Neural cell (in vitro differentiated cells): ENCODE measurements at regions not wholly inside any gene's neighbourhood (a gene's known extent, or its start where the extent isn't known, plus 50 kb on each side); places are given as distances from the start of the nearest gene placed in this dataset.

Source experiments
- H2AFZ ChIP-seq: fragments of 200-600, 300-800 bp; sonication (generic), shearing (Covaris generic); 2 replicates; pipeline ENCODE4 v1.6.0; 2014; ENCODE audit warnings: low read depth, mild to moderate bottlenecking, antibody characterized with exemption, low read length, moderate library complexity
- H3F3A ChIP-seq: fragments of 200-600 bp; shearing (Covaris generic); 2 replicates; pipeline ENCODE4 v1.6.1; 2016; ENCODE audit warnings: mild to moderate bottlenecking, moderate library complexity, mixed read lengths, antibody characterized with exemption, low read length; ENCODE audit not compliant: insufficient read depth, poor library complexity, severe bottlenecking
- H3K27ac ChIP-seq: fragments of 200-600, 300-800 bp; sonication (generic), shearing (Covaris generic); 2 replicates; pipeline ENCODE4 v1.5.1; 2014; ENCODE audit warnings: mild to moderate bottlenecking, low read length, moderate library complexity
- H3K27me3 ChIP-seq: fragments of 300-800, 200-600 bp; sonication (generic), shearing (Covaris generic); 2 replicates; pipeline ENCODE4 v1.6.0; 2014; ENCODE audit warnings: mild to moderate bottlenecking, low read depth, low read length, moderate library complexity; ENCODE audit not compliant: insufficient read depth
- H3K36me3 ChIP-seq: fragments of 300-800, 200-600 bp; sonication (generic), shearing (Covaris generic); 2 replicates; pipeline ENCODE4 v1.5.1; 2014; ENCODE audit warnings: mild to moderate bottlenecking, antibody characterized with exemption, low read length, moderate library complexity; ENCODE audit not compliant: insufficient read depth
- H3K4me2 ChIP-seq: fragments of 300-800, 200-600 bp; sonication (generic), shearing (Covaris generic); 2 replicates; pipeline ENCODE4 v1.6.0; 2014; ENCODE audit warnings: mild to moderate bottlenecking, low read length
- H3K4me3 ChIP-seq: fragments of 300-800, 200-600 bp; sonication (generic), shearing (Covaris generic); 2 replicates; pipeline ENCODE4 v1.5.1; 2014; ENCODE audit warnings: mild to moderate bottlenecking, low read length, moderate library complexity
- H3K79me2 ChIP-seq: fragments of 200-600 bp; shearing (Covaris generic); replicated peaks from 2 replicates; pipeline ENCODE4 v1.6.0; 2014; ENCODE audit warnings: mild to moderate bottlenecking, low read length, moderate library complexity; ENCODE audit not compliant: insufficient read depth
- H3K9ac ChIP-seq: fragments of 300-800, 200-600 bp; sonication (generic), shearing (Covaris generic); 2 replicates; pipeline ENCODE4 v1.6.1; 2016; ENCODE audit warnings: mild to moderate bottlenecking, low read length, mixed read lengths
- H3K9me2 ChIP-seq: fragments of 200-600 bp; shearing (Covaris generic); 2 replicates; pipeline ENCODE4 v1.6.1; 2016; ENCODE audit warnings: mild to moderate bottlenecking, low read length, mixed read lengths; ENCODE audit not compliant: insufficient read depth
- H3K9me3 ChIP-seq: fragments of 200-600, 300-800 bp; sonication (generic), shearing (Covaris generic); 2 replicates; pipeline ENCODE4 v1.6.1; 2016; ENCODE audit warnings: mild to moderate bottlenecking, mixed run types, low read length, moderate library complexity, mixed read lengths
- H4K20me1 ChIP-seq: fragments of 200-600 bp; shearing (Covaris generic); 2 replicates; pipeline ENCODE4 v1.6.1; 2016; ENCODE audit warnings: mild to moderate bottlenecking, mixed run types; ENCODE audit not compliant: insufficient read depth
- CTCF ChIP-seq: fragments of 450-650 bp; IDR thresholded peaks from 2 replicates; pipeline ENCODE4 v1.5.1; 2014; ENCODE audit warnings: antibody characterized with exemption, mild to moderate bottlenecking, moderate library complexity; ENCODE audit not compliant: poor library complexity, severe bottlenecking
- EP300 ChIP-seq: fragments of 450-650 bp; conservative IDR thresholded peaks from 2 replicates; pipeline ENCODE4 v1.6.1; 2014; ENCODE audit warnings: antibody characterized with exemption, mild to moderate bottlenecking, moderate library complexity; ENCODE audit not compliant: poor library complexity, severe bottlenecking
- EZH2 ChIP-seq: fragments of 200-600, 300-800 bp; shearing (Covaris generic), sonication (generic); IDR thresholded peaks from 2 replicates; pipeline ENCODE4 v1.6.1; 2014; ENCODE audit warnings: antibody characterized with exemption, low read length, borderline replicate concordance, mild to moderate bottlenecking; ENCODE audit not compliant: insufficient read depth, poor library complexity, severe bottlenecking
- MXI1 ChIP-seq: fragments of 450-650 bp; conservative IDR thresholded peaks from 2 replicates; pipeline ENCODE4 v1.6.1; 2014; ENCODE audit warnings: antibody characterized with exemption, mild to moderate bottlenecking; ENCODE audit not compliant: poor library complexity, severe bottlenecking
- POLR2AphosphoS5 ChIP-seq: IDR thresholded peaks from 2 replicates; pipeline ENCODE4 v1.6.1; 2012
- RAD21 ChIP-seq: fragments of 450-650 bp; conservative IDR thresholded peaks from 2 replicates; pipeline ENCODE4 v1.6.1; 2014; ENCODE audit warnings: antibody characterized with exemption, mild to moderate bottlenecking, moderate library complexity
- REST ChIP-seq: IDR thresholded peaks from 2 replicates; pipeline ENCODE4 v1.6.1; 2012; ENCODE audit warnings: borderline replicate concordance
- SMC3 ChIP-seq: fragments of 450-650 bp; conservative IDR thresholded peaks from 2 replicates; pipeline ENCODE4 v1.6.1; 2014; ENCODE audit warnings: antibody characterized with exemption, mild to moderate bottlenecking, moderate library complexity; ENCODE audit not compliant: poor library complexity
- TAF1 ChIP-seq: IDR thresholded peaks from 2 replicates; pipeline ENCODE4 v1.6.1; 2012; ENCODE audit warnings: low read depth

GRCh38 chr16:65525707-65526106 lies 403.8 kb upstream of the CDH11 start:
- Histone ChIP-seq H3K9me3 (no peaks in the 10 kb centered on the region), H3F3A (no peaks in the 10 kb centered on the region), H4K20me1 (no peaks in the 10 kb centered on the region), H3K9ac (no peak overlapping the region), H3K9me2 (no peaks in the 10 kb centered on the region), H3K36me3 (no peaks in the 10 kb centered on the region), H3K27me3 (no peaks in the 10 kb centered on the region), H3K4me3 (no peak overlapping the region), H2AFZ (no peak overlapping the region), H3K27ac (no peak overlapping the region), H3K79me2 (no peaks in the 10 kb centered on the region), H3K4me2 (no peak overlapping the region)
- no peak for TF ChIP-seq CTCF
- no peak for TF ChIP-seq REST
- TF ChIP-seq MXI1 = no peak
- TF ChIP-seq EP300 = no peak
- no peak for TF ChIP-seq SMC3
- no peak for TF ChIP-seq POLR2AphosphoS5
- no peak for TF ChIP-seq TAF1
- TF ChIP-seq EZH2 = no peak
- no peak for TF ChIP-seq RAD21

GRCh38 chr16:65524997-65525396 lies 403.1 kb upstream of the CDH11 start:
- Histone ChIP-seq H3K4me2 (no peak overlapping the region), H3K27ac (no peak overlapping the region), H3K27me3 (no peaks in the 10 kb centered on the region), H3K4me3 (no peak overlapping the region), H3F3A (no peaks in the 10 kb centered on the region), H3K79me2 (no peaks in the 10 kb centered on the region), H3K9ac (no peak overlapping the region), H3K9me2 (no peaks in the 10 kb centered on the region), H4K20me1 (no peaks in the 10 kb centered on the region), H3K36me3 (no peaks in the 10 kb centered on the region), H2AFZ (no peak overlapping the region), H3K9me3 (no peaks in the 10 kb centered on the region)
- TF ChIP-seq SMC3 = no peak
- no peak for TF ChIP-seq REST
- TF ChIP-seq RAD21 = no peak
- TF ChIP-seq TAF1 = no peak
- no peak for TF ChIP-seq EZH2
- TF ChIP-seq EP300 = no peak
- no peak for TF ChIP-seq POLR2AphosphoS5
- TF ChIP-seq CTCF = no peak
- TF ChIP-seq MXI1 = no peak
